Activated T-cell treated with anti-CD3 and anti-CD28 coated beads for 48 hours (primary cell): ENCODE measurements at regions not wholly inside any gene's neighbourhood (a gene's known extent, or its start where the extent isn't known, plus 50 kb on each side); places are given as distances from the start of the nearest gene placed in this dataset.

ENCODE experiments used
- DNase-seq: peaks from one replicate; pipeline ENCODE4 v3.0.0-alpha.2; 2020; ENCODE audit warnings: low read depth

- DNase-seq, result no peak
Measured at GRCh38 chr14:82445810-82446570, 912.3 kb upstream of the SEL1L start.

GRCh38 chr14:82447586-82447985 is 913.9 kb upstream of the SEL1L start:
- no peak for DNase-seq

GRCh38 chr14:82449926-82450468 is 916.3 kb upstream of the SEL1L start:
- DNase-seq, result no peak

- DNase-seq, result no peak
Measured at GRCh38 chr14:82451675-82452074, 918.0 kb upstream of the SEL1L start.

GRCh38 chr14:82482345-82482744 is 948.7 kb upstream of the SEL1L start:
- no peak for DNase-seq

GRCh38 chr14:82488473-82488872 is 954.8 kb upstream of the SEL1L start:
- no peak for DNase-seq

- no peak for DNase-seq
Measured at GRCh38 chr14:82490397-82490796, 956.7 kb upstream of the SEL1L start.

- no peak for DNase-seq
Measured at GRCh38 chr14:82492157-82492556, 958.5 kb upstream of the SEL1L start.

- DNase-seq, result no peak
Measured at GRCh38 chr14:82500222-82500621, 966.6 kb upstream of the SEL1L start.

GRCh38 chr14:82501554-82501953 is 967.9 kb upstream of the SEL1L start:
- DNase-seq, result no peak

- DNase-seq, result no peak
Measured at GRCh38 chr14:82502043-82502442, 968.4 kb upstream of the SEL1L start.

GRCh38 chr14:82504894-82505293 is 971.2 kb upstream of the SEL1L start:
- DNase-seq, result no peak

- no peak for DNase-seq
Measured at GRCh38 chr14:82510007-82510406, 976.4 kb upstream of the SEL1L start.

GRCh38 chr14:82511399-82511798 is 977.7 kb upstream of the SEL1L start:
- DNase-seq, result no peak

GRCh38 chr14:82520765-82521164 is 987.1 kb upstream of the SEL1L start:
- no peak for DNase-seq

GRCh38 chr14:82521191-82521590 is 987.5 kb upstream of the SEL1L start:
- DNase-seq, result no peak

GRCh38 chr14:82528016-82528415 is 994.4 kb upstream of the SEL1L start:
- no peak for DNase-seq

- no peak for DNase-seq
Measured at GRCh38 chr14:82533351-82533750, 999.7 kb upstream of the SEL1L start.

- no peak for DNase-seq
Measured at GRCh38 chr14:82536566-82536965, 1002.9 kb upstream of the SEL1L start.

GRCh38 chr14:82537831-82538230 is 1004.2 kb upstream of the SEL1L start:
- no peak for DNase-seq

GRCh38 chr14:82546401-82546800 is 1012.7 kb upstream of the SEL1L start:
- no peak for DNase-seq

GRCh38 chr14:82549306-82549990 is 1015.8 kb upstream of the SEL1L start:
- no peak for DNase-seq

- DNase-seq, result no peak
Measured at GRCh38 chr14:82562881-82563280, 1029.2 kb upstream of the SEL1L start.
